ENCODE measurements at regions not wholly inside any gene's neighbourhood (a gene's known extent, or its start where the extent isn't known, plus 50 kb on each side); places are given as distances from the start of the nearest gene placed in this dataset.
A peak's percentile ranks its signal among the peaks of the same experiment; 100 is the strongest.

- no peak for DNase-seq
These were observed 189.7 kb downstream of the SP3 start for GRCh38 chr2:173775440-173775839.

- no peak for DNase-seq
These were observed 182.5 kb downstream of the SP3 start for GRCh38 chr2:173782681-173783080.

- no peak for DNase-seq
These were observed 181.8 kb downstream of the SP3 start for GRCh38 chr2:173783382-173783781.

GRCh38 chr2:173785813-173786212 is 179.4 kb downstream of the SP3 start:
- DNase-seq: no peak

GRCh38 chr2:173791502-173791901 is 173.7 kb downstream of the SP3 start:
- DNase-seq: no peak

- no peak for DNase-seq
These were observed 173.0 kb downstream of the SP3 start for GRCh38 chr2:173792166-173792565.

GRCh38 chr2:173792741-173793140 is 172.4 kb downstream of the SP3 start:
- peak; percentile 2 for DNase-seq

GRCh38 chr2:173793709-173794565 is 171.2 kb downstream of the SP3 start:
- no peak for DNase-seq

- no peak for DNase-seq
These were observed 167.4 kb downstream of the SP3 start for GRCh38 chr2:173797586-173798263.

GRCh38 chr2:173802518-173802917 is 162.7 kb downstream of the SP3 start:
- DNase-seq: no peak

GRCh38 chr2:173803449-173803848 is 161.7 kb downstream of the SP3 start:
- no peak for DNase-seq

GRCh38 chr2:173806761-173807160 is 158.4 kb downstream of the SP3 start:
- DNase-seq: peak; percentile 47

- DNase-seq: no peak
These were observed 156.5 kb downstream of the SP3 start for GRCh38 chr2:173808718-173809117.

- no peak for DNase-seq
These were observed 152.9 kb downstream of the SP3 start for GRCh38 chr2:173812321-173812720.

- DNase-seq: no peak
These were observed 150.9 kb downstream of the SP3 start for GRCh38 chr2:173814306-173814705.

- no peak for DNase-seq
These were observed 149.4 kb downstream of the SP3 start for GRCh38 chr2:173815772-173816171.

- DNase-seq: no peak
These were observed 147.6 kb downstream of the SP3 start for GRCh38 chr2:173817582-173817981.

GRCh38 chr2:173818285-173818684 is 146.9 kb downstream of the SP3 start:
- no peak for DNase-seq

GRCh38 chr2:173819852-173820251 is 145.3 kb downstream of the SP3 start:
- DNase-seq: no peak

- DNase-seq: no peak
These were observed 143.7 kb downstream of the SP3 start for GRCh38 chr2:173821451-173821850.

- DNase-seq: no peak
These were observed 142.2 kb downstream of the SP3 start for GRCh38 chr2:173822889-173823542.

GRCh38 chr2:173823543-173823939 is 141.6 kb downstream of the SP3 start:
- no peak for DNase-seq
